ENCODE measurements at regions not wholly inside any gene's neighbourhood (a gene's known extent, or its start where the extent isn't known, plus 50 kb on each side); places are given as distances from the start of the nearest gene placed in this dataset.
"Not testable (repeated sequence)": the region's sequence is repeated elsewhere in the genome, so short reads cannot be mapped to it uniquely, and the experiment has no call there.

GRCh38 chr3:168738527-168739325 is 643.0 kb upstream of the GOLIM4 start:
- DNase-seq, result no peak

GRCh38 chr3:168736202-168736601 is 640.5 kb upstream of the GOLIM4 start:
- DNase-seq, result peak; percentile 18

GRCh38 chr3:168730073-168730472 is 634.3 kb upstream of the GOLIM4 start:
- no peak for DNase-seq

GRCh38 chr3:168722091-168722490 is 626.4 kb upstream of the GOLIM4 start:
- no peak for DNase-seq

- no peak for DNase-seq
These were observed 619.0 kb upstream of the GOLIM4 start for GRCh38 chr3:168714609-168715240.

GRCh38 chr3:168709073-168709472 is 613.3 kb upstream of the GOLIM4 start:
- DNase-seq, result peak; percentile 70

GRCh38 chr3:168707900-168708299 is 612.2 kb upstream of the GOLIM4 start:
- no peak for DNase-seq

- no peak for DNase-seq
These were observed 609.7 kb upstream of the GOLIM4 start for GRCh38 chr3:168705412-168705811.

- no peak for DNase-seq
These were observed 600.3 kb upstream of the GOLIM4 start for GRCh38 chr3:168696051-168696450.

- DNase-seq, result no peak
These were observed 598.1 kb upstream of the GOLIM4 start for GRCh38 chr3:168693870-168694269.

GRCh38 chr3:168688267-168688666 is 592.5 kb upstream of the GOLIM4 start:
- DNase-seq, result no peak

GRCh38 chr3:168684519-168684918 is 588.8 kb upstream of the GOLIM4 start:
- no peak for DNase-seq

- no peak for DNase-seq
These were observed 583.0 kb upstream of the GOLIM4 start for GRCh38 chr3:168678730-168679129.

- DNase-seq, result peak; percentile 82
These were observed 575.4 kb upstream of the GOLIM4 start for GRCh38 chr3:168671091-168671490.

- not testable (repeated sequence) for DNase-seq
These were observed 565.3 kb upstream of the GOLIM4 start for GRCh38 chr3:168660879-168661657.

- DNase-seq, result no peak
These were observed 563.3 kb upstream of the GOLIM4 start for GRCh38 chr3:168659015-168659414.

- no peak for DNase-seq
These were observed 559.9 kb upstream of the GOLIM4 start for GRCh38 chr3:168655611-168656010.

GRCh38 chr3:168654700-168655099 is 559.0 kb upstream of the GOLIM4 start:
- DNase-seq, result no peak

- DNase-seq, result no peak
These were observed 557.5 kb upstream of the GOLIM4 start for GRCh38 chr3:168653255-168653654.

GRCh38 chr3:168648321-168648720 is 552.6 kb upstream of the GOLIM4 start:
- peak; percentile 55 for DNase-seq

GRCh38 chr3:168647582-168647981 is 551.9 kb upstream of the GOLIM4 start:
- DNase-seq, result no peak

GRCh38 chr3:168645180-168645579 is 549.5 kb upstream of the GOLIM4 start:
- DNase-seq, result no peak

GRCh38 chr3:168628549-168628948 is 532.8 kb upstream of the GOLIM4 start:
- DNase-seq, result no peak

GRCh38 chr3:168625477-168625876 is 529.8 kb upstream of the GOLIM4 start:
- no peak for DNase-seq
